Keratinocyte (primary cell): ENCODE measurements at regions not wholly inside any gene's neighbourhood (a gene's known extent, or its start where the extent isn't known, plus 50 kb on each side); places are given as distances from the start of the nearest gene placed in this dataset.

Source experiments
- DNase-seq: peaks from one replicate; pipeline ENCODE4 v3.0.0-alpha.2; 2011; ENCODE audit warnings: low read depth, missing footprints, low spot score
- FAIRE-seq: peaks from 2 replicates; lab custom pipeline; 2011; peaks lifted over from hg19 to GRCh38; lab: Jason Lieb, UNC
- H2AFZ ChIP-seq: 2 replicates; pipeline ENCODE4 v1.6.0; 2012; ENCODE audit warnings: low read length, control low read depth, inconsistent platforms; ENCODE audit not compliant: control insufficient read depth
- H3K27ac ChIP-seq: 2 replicates; pipeline ENCODE4 v1.5.1; 2011; ENCODE audit warnings: low read length; ENCODE audit not compliant: control insufficient read depth, insufficient read depth
- H3K27me3 ChIP-seq: 3 replicates; pipeline ENCODE4 v1.6.0; 2011; ENCODE audit warnings: low read length; ENCODE audit not compliant: control insufficient read depth, insufficient read depth; ENCODE audit errors: extremely low read depth
- H3K36me3 ChIP-seq, 2 experiments: 2 replicates in 1 of 2; 3 replicates in 1 of 2; pipeline ENCODE4 v1.5.1; 2011; ENCODE audit warnings: low read length in 2 of 2, mild to moderate bottlenecking in 1 of 2; ENCODE audit not compliant: control insufficient read depth in 2 of 2, insufficient read depth in 2 of 2; ENCODE audit errors: extremely low read depth in 1 of 2
- H3K4me1 ChIP-seq: 3 replicates; pipeline ENCODE4 v1.5.1; 2011; ENCODE audit warnings: low read length; ENCODE audit not compliant: control insufficient read depth, insufficient read depth; ENCODE audit errors: extremely low read depth
- H3K4me2 ChIP-seq: 3 replicates; pipeline ENCODE4 v1.6.0; 2011; ENCODE audit warnings: low read depth, low read length; ENCODE audit not compliant: control insufficient read depth, insufficient read depth; ENCODE audit errors: extremely low read depth
- H3K4me3 ChIP-seq, 3 experiments: fragments of 200-600 bp in 1 of 3; sonication (generic) in 1 of 3; 2 replicates in 2 of 3; 3 replicates in 1 of 3; pipeline ENCODE4 v1.5.1; 2011 to 2016; ENCODE audit warnings: low read length in 3 of 3, mild to moderate bottlenecking in 3 of 3, control low read depth in 2 of 3, inconsistent platforms in 1 of 3, low read depth in 1 of 3, mixed read lengths in 1 of 3, mixed run types in 1 of 3, moderate library complexity in 1 of 3; ENCODE audit not compliant: control insufficient read depth in 2 of 3, insufficient read depth in 2 of 3; ENCODE audit errors: extremely low read depth in 1 of 3
- H3K79me2 ChIP-seq: 2 replicates; pipeline ENCODE4 v1.6.0; 2012; ENCODE audit warnings: low read length; ENCODE audit not compliant: control insufficient read depth, insufficient read depth
- H3K9ac ChIP-seq: 3 replicates; pipeline ENCODE4 v1.6.0; 2011; ENCODE audit warnings: low read length; ENCODE audit not compliant: control insufficient read depth, insufficient read depth; ENCODE audit errors: extremely low read depth
- H3K9me1 ChIP-seq: 3 replicates; pipeline ENCODE4 v1.6.0; 2011; ENCODE audit warnings: low read length; ENCODE audit not compliant: control insufficient read depth, insufficient read depth; ENCODE audit errors: extremely low read depth
- H3K9me3 ChIP-seq: 2 replicates; pipeline ENCODE4 v1.5.1; 2012; ENCODE audit warnings: low read depth, low read length; ENCODE audit not compliant: control insufficient read depth
- H4K20me1 ChIP-seq: 3 replicates; pipeline ENCODE4 v1.6.0; 2011; ENCODE audit warnings: low read length; ENCODE audit not compliant: control insufficient read depth, insufficient read depth; ENCODE audit errors: extremely low read depth
- CTCF ChIP-seq, 3 experiments: IDR thresholded peaks in 1 of 3; conservative IDR thresholded peaks in 1 of 3; optimal IDR thresholded peaks in 1 of 3; 2 replicates in 2 of 3; 3 replicates in 1 of 3; pipeline versions ENCODE3 to v1.5.1; 2011; ENCODE audit warnings: low read length in 3 of 3, mild to moderate bottlenecking in 3 of 3, moderate library complexity in 2 of 3, control low read depth in 1 of 3, inconsistent platforms in 1 of 3; ENCODE audit not compliant: insufficient read depth in 2 of 3; ENCODE audit errors: extremely low read depth in 1 of 3
- EZH2 ChIP-seq: IDR thresholded peaks from one replicate; pipeline ENCODE4 v1.6.1; 2012; ENCODE audit warnings: inconsistent platforms, mild to moderate bottlenecking, low read length, moderate library complexity
- dilution Hi-C: fragments of 300-500 bp; cut with MboI; formaldehyde crosslinking; loops from one replicate; pipeline ENCODE4 v1.7.0; 2020; ENCODE audit warnings: low sequenced_read_pairs; ENCODE audit not compliant: extremely low pct_ligation_motif_present

- no peaks in the 10 kb centered on the region for H3K9me3 ChIP-seq
- H2AFZ ChIP-seq = no peak overlapping the region
- no peaks in the 10 kb centered on the region for H3K36me3 ChIP-seq
These were observed 62.2 kb upstream of the GRPEL1 start for GRCh38 chr4:7129871-7130620.

GRCh38 chr4:7128644-7129043, 60.8 kb upstream of the GRPEL1 start:
- no peak overlapping the region for H3K9ac ChIP-seq
- H3K27me3 ChIP-seq = no peaks in the 10 kb centered on the region
- no peak overlapping the region for H2AFZ ChIP-seq
- no peak for FAIRE-seq
- no peaks in the 10 kb centered on the region for H3K79me2 ChIP-seq
- H3K9me3 ChIP-seq = no peaks in the 10 kb centered on the region
- no peaks in the 10 kb centered on the region for H3K9me1 ChIP-seq
- H3K4me3 ChIP-seq = no peak overlapping the region
- no peaks in the 10 kb centered on the region for H3K36me3 ChIP-seq
- no peak for DNase-seq
- H4K20me1 ChIP-seq = no peaks in the 10 kb centered on the region
- TF ChIP-seq CTCF (optimal IDR thresholded peaks at IDR 0.05 in 1 of 3, IDR thresholded peaks at IDR 0.05 in 1 of 3, conservative IDR thresholded peaks at IDR 0.05 in 1 of 3; ENCODE audit: extremely low read depth in 1 of 3, insufficient read depth in 2 of 3, low read length in 3 of 3) (no peak), EZH2 (no peak)
- dilution Hi-C loops = no loop called here
- H3K4me1 ChIP-seq = peaks cover 8% of the 10 kb centered on the region
- H3K4me2 ChIP-seq = no peak overlapping the region
- no peak overlapping the region for H3K27ac ChIP-seq

More at GRCh38 chr4:7129871-7130620, 62.2 kb upstream of the GRPEL1 start:
- FAIRE-seq (no peak), DNase-seq (no peak)
- dilution Hi-C loops = no loop called here
- Histone ChIP-seq H3K27ac (no peak overlapping the region), H3K9me1 (no peaks in the 10 kb centered on the region), H3K9ac (no peak overlapping the region), H4K20me1 (no peaks in the 10 kb centered on the region), H3K4me1 (peaks cover 2% of the 10 kb centered on the region), H3K4me3 (no peak overlapping the region), H3K27me3 (no peaks in the 10 kb centered on the region), H3K79me2 (no peaks in the 10 kb centered on the region), H3K4me2 (no peak overlapping the region)
- TF ChIP-seq CTCF (optimal IDR thresholded peaks at IDR 0.05 in 1 of 3, IDR thresholded peaks at IDR 0.05 in 1 of 3, conservative IDR thresholded peaks at IDR 0.05 in 1 of 3; ENCODE audit: extremely low read depth in 1 of 3, insufficient read depth in 2 of 3, low read length in 3 of 3) (no peak), EZH2 (no peak)
